ENCODE measurements at regions not wholly inside any gene's neighbourhood (a gene's known extent, or its start where the extent isn't known, plus 50 kb on each side); places are given as distances from the start of the nearest gene placed in this dataset.

GRCh38 chr12:125583071-125583470, 517.8 kb downstream of the AACS start:
- Histone ChIP-seq H4K20me1 (ENCODE audit: control insufficient read depth, insufficient read depth, insufficient read length) (no peaks in the 10 kb centered on the region), H3K9me3 (ENCODE audit: control insufficient read depth, low read depth, low read length) (no peaks in the 10 kb centered on the region), H3K23me2 (ENCODE audit: insufficient read length, low read depth, low read length, poor library complexity, severe bottlenecking) (no peaks in the 10 kb centered on the region), H3K18ac (ENCODE audit: insufficient read length, low read depth, low read length) (no peak overlapping the region), H4K5ac (ENCODE audit: insufficient read length, low read depth, low read length) (no peak overlapping the region), H3K4me1 (ENCODE audit: insufficient read depth, low read length) (no peaks in the 10 kb centered on the region), H4K91ac (ENCODE audit: insufficient read length, low read depth, low read length) (no peak overlapping the region), H3K4me2 (ENCODE audit: insufficient read depth, insufficient read length, low read length) (no peak overlapping the region), H3T11ph (ENCODE audit: low read length) (no peak overlapping the region), H3K4ac (ENCODE audit: low read depth, low read length) (no peak overlapping the region), H3K9ac (ENCODE audit: extremely low read depth, insufficient read length, low read length) (no peak overlapping the region), H3K23ac (ENCODE audit: insufficient read length, low read depth, low read length) (no peak overlapping the region), H3K56ac (ENCODE audit: insufficient read length, low read depth, low read length) (no peak overlapping the region), H2BK15ac (ENCODE audit: low read depth, low read length) (no peak overlapping the region), H2BK5ac (ENCODE audit: insufficient read length, low read length) (no peak overlapping the region), H3K79me2 (ENCODE audit: insufficient read depth, low read length) (no peaks in the 10 kb centered on the region), H2BK20ac (ENCODE audit: low read depth, low read length, poor library complexity, severe bottlenecking) (no peak overlapping the region), H2BK12ac (ENCODE audit: insufficient read length, low read depth, low read length) (no peak overlapping the region), H2AK5ac (ENCODE audit: insufficient read length, low read length) (no peak overlapping the region), H2AFZ (ENCODE audit: low read length) (no peak overlapping the region), H2BK120ac (ENCODE audit: low read depth, low read length, poor library complexity, severe bottlenecking) (no peak overlapping the region), H3K79me1 (ENCODE audit: insufficient read depth, low read depth, low read length, poor library complexity, severe bottlenecking) (no peaks in the 10 kb centered on the region), H3K27me3 (ENCODE audit: insufficient read depth, low read length) (no peaks in the 10 kb centered on the region), H3K14ac (ENCODE audit: insufficient read depth, low read length) (no peak overlapping the region), H4K8ac (replicated peaks; ENCODE audit: insufficient read length, low read depth, low read length) (no peak overlapping the region), H3K27ac (ENCODE audit: insufficient read length, low read depth, low read length) (no peak overlapping the region)
- H3K27ac Mint-ChIP-seq, result no peak overlapping the region
- WGBS (ENCODE audit: extremely low coverage, insufficient read length, low lambda C conversion rate), result no CpG with 5 or more reads among the region's 3 CpGs
- DNase-seq, result no peak
- TF ChIP-seq CTCF (conservative IDR thresholded peaks at IDR 0.05), result no peak
- no peak overlapping the region for H3K4me3 Mint-ChIP-seq
- H3K9me3 Mint-ChIP-seq, result peaks cover 8 to 11% of the 10 kb centered on the region in 2 experiments; a peak in 4 of 5 replicates
- H3K4me1 Mint-ChIP-seq, result no peaks in the 10 kb centered on the region
- H3K27me3 Mint-ChIP-seq (ENCODE audit: low read depth), result peaks cover 9% of the 10 kb centered on the region
- H3K36me3 Mint-ChIP-seq (ENCODE audit: insufficient read depth in 1 of 3, low read depth in 3 of 3), result peaks cover 0 to 13% (median 12%) of the 10 kb centered on the region in 3 experiments; a peak in 5 of 7 replicates

Measured in H9 (cell line).